A549 (cell line): ENCODE measurements at regions not wholly inside any gene's neighbourhood (a gene's known extent, or its start where the extent isn't known, plus 50 kb on each side); places are given as distances from the start of the nearest gene placed in this dataset.

Experiments used
- ATAC-seq, 2 experiments: fragments of 200-7000 bp in 1 of 2; fragments of >200 bp in 1 of 2; cut with Nextera tagmentation in 1 of 2; cut with Tn5 transposase in 1 of 2; 3 replicates each; pipeline versions ENCODE4 v1.8.0 to v1.9.1; 2018 to 2020; ENCODE audit warnings: mild to moderate bottlenecking in 1 of 2, moderate library complexity in 1 of 2
- CTCF ChIA-PET: fragments of 300-600 bp; sonication (Branson Sonifier 250); formaldehyde crosslinking; extraction: SDS; loops from one replicate; lab custom pipeline; 2021; ENCODE audit warnings: antibody characterized with exemption, inconsistent platforms; lab: Yijun Ruan, JAX
- POLR2A ChIA-PET: fragments of 350-600 bp; formaldehyde crosslinking; extraction: SDS; loops from one replicate; lab custom pipeline; 2021; ENCODE audit warnings: antibody characterized with exemption, inconsistent platforms; lab: Yijun Ruan, JAX
- DNase-seq, 2 experiments: peaks; one replicate each; pipeline versions ENCODE4 v3.0.0 to v3.0.0-alpha.2; 2011 to 2016; ENCODE audit warnings: low read depth in 1 of 2, low spot score in 1 of 2
- FAIRE-seq: peaks from 2 replicates; lab custom pipeline; 2011; peaks lifted over from hg19 to GRCh38; lab: Jason Lieb, UNC
- H3K27ac ChIP-seq, 2 experiments: fragments of >200 bp; sonication (Bioruptor Twin); formaldehyde crosslinking; 3 replicates each; pipeline ENCODE4 v1.5.1; 2016 to 2017
- H3K4me1 ChIP-seq: fragments of >200 bp; sonication (Bioruptor Twin); formaldehyde crosslinking; 3 replicates; pipeline ENCODE4 v1.6.1; 2016
- H3K4me2 ChIP-seq: fragments of >200 bp; sonication (Bioruptor Twin); formaldehyde crosslinking; 3 replicates; pipeline ENCODE4 v1.6.1; 2016
- H3K4me3 ChIP-seq: fragments of >200 bp; sonication (Bioruptor Twin); formaldehyde crosslinking; 3 replicates; pipeline ENCODE4 v1.5.1; 2016
- H3K9me3 ChIP-seq: fragments of >200 bp; sonication (Bioruptor Twin); formaldehyde crosslinking; 3 replicates; pipeline ENCODE4 v1.6.1; 2016
- CHD4 ChIP-seq: fragments of 200-600 bp; sonication (generic); IDR thresholded peaks from 2 replicates; pipeline ENCODE4 v1.6.1; 2016; ENCODE audit warnings: antibody characterized with exemption, mild to moderate bottlenecking, borderline replicate concordance
- EHF ChIP-seq: fragments of 250-450 bp; sonication (Bioruptor Pico); IDR thresholded peaks from 2 replicates; pipeline ENCODE4 v1.5.0; 2020; ENCODE audit warnings: mild to moderate bottlenecking
- EP300 ChIP-seq, 2 experiments: fragments of >200 bp; sonication (Bioruptor Twin); formaldehyde crosslinking; IDR thresholded peaks; 2 replicates in 1 of 2; 3 replicates in 1 of 2; pipeline ENCODE4 v1.6.1; 2016 to 2017
- ESRRA ChIP-seq: fragments of 150-350 bp; IDR thresholded peaks from 2 replicates; pipeline ENCODE4 v1.6.1; 2014; ENCODE audit warnings: mild to moderate bottlenecking, low read length, borderline replicate concordance
- FOSL2 ChIP-seq, 2 experiments: fragments of 450-650 bp in 1 of 2; fragments of >200 bp in 1 of 2; sonication (Bioruptor Twin) in 1 of 2; formaldehyde crosslinking; IDR thresholded peaks; 2 replicates each; pipeline versions ENCODE4 v1.5.0 to v1.6.1; 2016 to 2020; ENCODE audit warnings: mild to moderate bottlenecking in 1 of 2, moderate library complexity in 1 of 2
- FOXS1 ChIP-seq: fragments of 250-450 bp; sonication (Bioruptor Pico); IDR thresholded peaks from 2 replicates; pipeline ENCODE4 v1.5.0; 2020; ENCODE audit warnings: mild to moderate bottlenecking, moderate library complexity
- JUN ChIP-seq, 2 experiments: fragments of >200 bp; sonication (Bioruptor Twin); formaldehyde crosslinking; IDR thresholded peaks; 2 replicates in 1 of 2; 3 replicates in 1 of 2; pipeline ENCODE4 v1.6.1; 2016 to 2017
- JUNB ChIP-seq: fragments of >200 bp; sonication (Bioruptor Twin); formaldehyde crosslinking; IDR thresholded peaks from 2 replicates; pipeline ENCODE4 v1.6.1; 2016
- MAX ChIP-seq: IDR thresholded peaks from 2 replicates; pipeline ENCODE4 v1.6.1; 2012
- MYC ChIP-seq: IDR thresholded peaks from 2 replicates; pipeline ENCODE4 v1.6.1; 2012; ENCODE audit warnings: mild to moderate bottlenecking, inconsistent platforms, low read length, improper control_type of control experiment, borderline replicate concordance
- NR3C1 ChIP-seq: fragments of >200 bp; sonication (Bioruptor Twin); formaldehyde crosslinking; IDR thresholded peaks from 3 replicates; pipeline ENCODE4 v1.6.1; 2017
- PBX3 ChIP-seq: IDR thresholded peaks from 2 replicates; pipeline ENCODE4 v1.6.1; 2012
- PHF8 ChIP-seq: fragments of 200-600 bp; sonication (generic); IDR thresholded peaks from 2 replicates; pipeline ENCODE4 v1.6.1; 2016; ENCODE audit warnings: low read depth, mild to moderate bottlenecking, antibody characterized with exemption, moderate library complexity, borderline replicate concordance
- POLR2A ChIP-seq: IDR thresholded peaks from 2 replicates; pipeline ENCODE4 v1.6.1; 2012; ENCODE audit warnings: mild to moderate bottlenecking, low read length
- POLR2AphosphoS2 ChIP-seq: conservative IDR thresholded peaks from 2 replicates; pipeline ENCODE4 v1.6.1; 2012; ENCODE audit warnings: low read length, improper control_type of control experiment, inconsistent platforms
- RCOR1 ChIP-seq: fragments of 150-350 bp; IDR thresholded peaks from 2 replicates; pipeline ENCODE4 v1.6.1; 2014; ENCODE audit warnings: antibody characterized with exemption, low read length, low read depth
- RFX5 ChIP-seq: fragments of 450-650 bp; IDR thresholded peaks from 2 replicates; pipeline ENCODE4 v1.7.1; 2014; ENCODE audit warnings: antibody characterized with exemption, mild to moderate bottlenecking, moderate library complexity
- SMC3 ChIP-seq: fragments of >200 bp; sonication (Bioruptor Twin); formaldehyde crosslinking; IDR thresholded peaks from 3 replicates; pipeline ENCODE4 v1.6.1; 2018; ENCODE audit warnings: inconsistent platforms
- TFCP2L1 ChIP-seq: fragments of 250-450 bp; sonication (Bioruptor Pico); IDR thresholded peaks from 2 replicates; pipeline ENCODE4 v1.5.0; 2021; ENCODE audit warnings: mild to moderate bottlenecking
- USF2 ChIP-seq: fragments of 450-650 bp; IDR thresholded peaks from 2 replicates; pipeline ENCODE4 v1.6.1; 2014; ENCODE audit warnings: antibody characterized with exemption
- ZC3H11A ChIP-seq: fragments of 450-650 bp; IDR thresholded peaks from 2 replicates; pipeline ENCODE4 v1.6.1; 2014; ENCODE audit warnings: antibody characterized with exemption, mild to moderate bottlenecking
- ZFP36 ChIP-seq: fragments of 450-650 bp; IDR thresholded peaks from 2 replicates; pipeline ENCODE4 v1.6.1; 2014; ENCODE audit warnings: borderline replicate concordance; ENCODE audit not compliant: partially characterized antibody
- WGBS: methylation state at CpG from one replicate; pipeline ENCODE4 v1.1.6; 2017; ENCODE audit errors: missing lambda C conversion rate; 5-methylcytosine and 5-hydroxymethylcytosine counted together
- TF ChIP-seq, protein P1 (sequence below): fragments of >200 bp; sonication (Bioruptor Twin); formaldehyde crosslinking; IDR thresholded peaks from 3 replicates; pipeline ENCODE4 v1.6.1; 2016
- TF ChIP-seq, protein P2 (sequence below): fragments of 250-450 bp; sonication (Bioruptor Pico); IDR thresholded peaks from 2 replicates; pipeline ENCODE4 v1.5.0; 2020; ENCODE audit warnings: low read depth, mild to moderate bottlenecking, moderate library complexity
- TF ChIP-seq, protein P3 (sequence below): fragments of >200 bp; sonication (Bioruptor Twin); formaldehyde crosslinking; IDR thresholded peaks from 2 replicates; pipeline ENCODE4 v1.6.1; 2016

DNA sequence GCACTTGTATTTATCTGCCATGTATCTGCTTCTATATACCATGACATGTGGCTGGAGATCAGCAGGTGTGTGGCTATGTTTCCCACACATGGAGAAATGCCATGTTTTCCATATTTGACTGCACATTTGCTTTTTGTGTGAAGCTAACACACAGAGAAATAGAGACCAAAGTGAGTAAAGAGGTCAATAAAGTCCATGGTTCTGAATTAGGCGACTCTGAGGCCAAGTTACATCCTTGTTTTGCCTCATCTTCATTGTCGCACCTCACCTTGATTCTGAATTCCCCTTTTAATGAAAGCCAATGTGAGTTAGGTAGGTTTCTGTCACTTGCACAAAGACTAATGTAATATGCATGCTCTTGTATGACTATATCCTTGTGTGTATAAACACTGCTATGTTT, 194.1 kb downstream of the INSC start (continued):
- TF ChIP-seq CHD4 (no peak), FOSL2 (IDR thresholded peaks at IDR 0.05) (no peak), FOSL2 (CRISPR knock-in tag; IDR thresholded peaks at IDR 0.05) (no peak), POLR2AphosphoS2 (no peak), ESRRA (no peak), USF2 (no peak)
- TF ChIP-seq, all 56 proteins: peak for 0

- no peaks in the 10 kb centered on the region for H3K9me3 ChIP-seq
- no peak overlapping the region for H3K4me3 ChIP-seq
- no peak for TF ChIP-seq EHF (CRISPR knock-in tag)
- WGBS = 5% methylated on average over 1 of the region's 1 CpG
- ChIA-PET POLR2A (no interaction called here), CTCF (interaction anchor here (1.4 kb wide), 1 partner anchor 21 kb away, joined by 3 read pairs; no protein-coding TSS in a partner anchor)
- ATAC-seq = no peak
- H3K4me2 ChIP-seq = no peak overlapping the region
- no peaks in the 10 kb centered on the region for H3K4me1 ChIP-seq
- DNase-seq = no peak
- no peak overlapping the region for H3K27ac ChIP-seq
- FAIRE-seq = no peak
Measured at GRCh38 chr11:15309296-15309695, 194.6 kb downstream of the INSC start.

- 0% methylated on average over 2 of the region's 2 CpGs for WGBS
- Histone ChIP-seq H3K4me3 (no peak overlapping the region), H3K4me2 (no peak overlapping the region), H3K9me3 (no peaks in the 10 kb centered on the region), H3K4me1 (no peaks in the 10 kb centered on the region), H3K27ac (no peak overlapping the region)
- POLR2A ChIA-PET = no interaction called here
- FAIRE-seq = no peak
- TF ChIP-seq, protein P1, sequence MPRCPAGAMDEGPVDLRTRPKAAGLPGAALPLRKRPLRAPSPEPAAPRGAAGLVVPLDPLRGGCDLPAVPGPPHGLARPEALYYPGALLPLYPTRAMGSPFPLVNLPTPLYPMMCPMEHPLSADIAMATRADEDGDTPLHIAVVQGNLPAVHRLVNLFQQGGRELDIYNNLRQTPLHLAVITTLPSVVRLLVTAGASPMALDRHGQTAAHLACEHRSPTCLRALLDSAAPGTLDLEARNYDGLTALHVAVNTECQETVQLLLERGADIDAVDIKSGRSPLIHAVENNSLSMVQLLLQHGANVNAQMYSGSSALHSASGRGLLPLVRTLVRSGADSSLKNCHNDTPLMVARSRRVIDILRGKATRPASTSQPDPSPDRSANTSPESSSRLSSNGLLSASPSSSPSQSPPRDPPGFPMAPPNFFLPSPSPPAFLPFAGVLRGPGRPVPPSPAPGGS = no peak
- TF ChIP-seq, protein P2, sequence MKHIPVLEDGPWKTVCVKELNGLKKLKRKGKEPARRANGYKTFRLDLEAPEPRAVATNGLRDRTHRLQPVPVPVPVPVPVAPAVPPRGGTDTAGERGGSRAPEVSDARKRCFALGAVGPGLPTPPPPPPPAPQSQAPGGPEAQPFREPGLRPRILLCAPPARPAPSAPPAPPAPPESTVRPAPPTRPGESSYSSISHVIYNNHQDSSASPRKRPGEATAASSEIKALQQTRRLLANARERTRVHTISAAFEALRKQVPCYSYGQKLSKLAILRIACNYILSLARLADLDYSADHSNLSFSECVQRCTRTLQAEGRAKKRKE (CRISPR knock-in tag) = no peak
- TF ChIP-seq SMC3 (no peak), PBX3 (no peak), JUN (IDR thresholded peaks at IDR 0.05) (no peak), CHD4 (no peak)
- CTCF ChIA-PET = no interaction called here
- DNase-seq = no peak
- ATAC-seq = no peak
Measured at GRCh38 chr11:15313862-15314261, 199.1 kb downstream of the INSC start.

- WGBS = 56% methylated on average over 9 of the region's 9 CpGs
- ChIA-PET CTCF (no interaction called here), POLR2A (no interaction called here)
- Histone ChIP-seq H3K9me3 (no peaks in the 10 kb centered on the region), H3K4me2 (no peak overlapping the region), H3K4me1 (no peaks in the 10 kb centered on the region), H3K27ac (no peak overlapping the region), H3K4me3 (no peak overlapping the region)
- DNase-seq (no peak), FAIRE-seq (no peak), ATAC-seq (no peak)
- TF ChIP-seq, protein P3, sequence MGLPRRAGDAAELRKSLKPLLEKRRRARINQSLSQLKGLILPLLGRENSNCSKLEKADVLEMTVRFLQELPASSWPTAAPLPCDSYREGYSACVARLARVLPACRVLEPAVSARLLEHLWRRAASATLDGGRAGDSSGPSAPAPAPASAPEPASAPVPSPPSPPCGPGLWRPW = no peak
- TF ChIP-seq MYC = no peak
- no peak for TF ChIP-seq JUNB
- no peak for TF ChIP-seq NR3C1
- no peak for TF ChIP-seq TFCP2L1 (CRISPR knock-in tag)
- no peak for TF ChIP-seq RFX5
- no peak for TF ChIP-seq EP300 (IDR thresholded peaks at IDR 0.05)
- TF ChIP-seq FOXS1 (CRISPR knock-in tag) = no peak
- TF ChIP-seq POLR2A = no peak
- no peak for TF ChIP-seq ZC3H11A
- TF ChIP-seq RCOR1 = no peak
- no peak for TF ChIP-seq PHF8
- TF ChIP-seq MAX = no peak
- TF ChIP-seq, protein P1 = no peak
- no peak for TF ChIP-seq ZFP36
Measured at GRCh38 chr11:15318814-15319213, 204.1 kb downstream of the INSC start.
